ENCODE measurements at regions not wholly inside any gene's neighbourhood (a gene's known extent, or its start where the extent isn't known, plus 50 kb on each side); places are given as distances from the start of the nearest gene placed in this dataset.

GRCh38 chr3:7813365-7813764 lies 688.3 kb upstream of the LMCD1 start:
- no peak overlapping the region for H3K4me3 ChIP-seq (ENCODE audit: low read length in 3 of 3)
- no peaks in the 10 kb centered on the region for H3K27me3 ChIP-seq (ENCODE audit: control insufficient read depth, insufficient read depth, low read length)
- no peak for TF ChIP-seq CTCF (IDR thresholded peaks at IDR 0.05; ENCODE audit: borderline replicate concordance, extremely low read depth, insufficient read depth)
- no peak overlapping the region for H3K27ac ChIP-seq (ENCODE audit: low read depth in 2 of 2, low read length in 2 of 2)
- intact Hi-C loops (cut with DNase I) = no loop called here
- H3K9me3 ChIP-seq (ENCODE audit: control insufficient read depth in 2 of 3, insufficient read depth in 1 of 3, low read length in 3 of 3) = no peaks in the 10 kb centered on the region
- H3K36me3 ChIP-seq (ENCODE audit: control insufficient read depth in 2 of 3, insufficient read depth in 3 of 3, low read length in 3 of 3) = no peaks in the 10 kb centered on the region
- no peaks in the 10 kb centered on the region for H3K4me1 ChIP-seq (ENCODE audit: control insufficient read depth in 2 of 3, insufficient read depth in 2 of 3, low read depth in 1 of 3, low read length in 3 of 3)
- DNase-seq = no peak
- no peak for FAIRE-seq
- no peak overlapping the region for H3K9ac ChIP-seq (ENCODE audit: low read length in 3 of 3)

- no peak for DNase-seq
- H3K4me1 ChIP-seq (ENCODE audit: control insufficient read depth in 2 of 3, insufficient read depth in 2 of 3, low read depth in 1 of 3, low read length in 3 of 3) = no peaks in the 10 kb centered on the region
- no peaks in the 10 kb centered on the region for H3K27me3 ChIP-seq (ENCODE audit: control insufficient read depth, insufficient read depth, low read length)
- no peak for TF ChIP-seq CTCF (IDR thresholded peaks at IDR 0.05; ENCODE audit: borderline replicate concordance, extremely low read depth, insufficient read depth)
- intact Hi-C loops (cut with DNase I) = no loop called here
- H3K4me3 ChIP-seq (ENCODE audit: low read length in 3 of 3) = no peak overlapping the region
- no peak overlapping the region for H3K9ac ChIP-seq (ENCODE audit: low read length in 3 of 3)
- H3K36me3 ChIP-seq (ENCODE audit: control insufficient read depth in 2 of 3, insufficient read depth in 3 of 3, low read length in 3 of 3) = no peaks in the 10 kb centered on the region
- H3K9me3 ChIP-seq (ENCODE audit: control insufficient read depth in 2 of 3, insufficient read depth in 1 of 3, low read length in 3 of 3) = no peaks in the 10 kb centered on the region
- no peak for FAIRE-seq
- H3K27ac ChIP-seq (ENCODE audit: low read depth in 2 of 2, low read length in 2 of 2) = no peak overlapping the region
Measured at GRCh38 chr3:7817239-7817638, 684.4 kb upstream of the LMCD1 start.

- no peak for TF ChIP-seq CTCF (IDR thresholded peaks at IDR 0.05; ENCODE audit: borderline replicate concordance, extremely low read depth, insufficient read depth)
- peaks cover 0 to 12% (median 1%) of the 10 kb centered on the region in 3 donors for H3K9me3 ChIP-seq (ENCODE audit: control insufficient read depth in 2 of 3, insufficient read depth in 1 of 3, low read length in 3 of 3)
- FAIRE-seq (no peak), DNase-seq (no peak)
- no peaks in the 10 kb centered on the region for H3K36me3 ChIP-seq (ENCODE audit: control insufficient read depth in 2 of 3, insufficient read depth in 3 of 3, low read length in 3 of 3)
- no peaks in the 10 kb centered on the region for H3K27me3 ChIP-seq (ENCODE audit: control insufficient read depth, insufficient read depth, low read length)
- no peak overlapping the region for H3K27ac ChIP-seq (ENCODE audit: low read depth in 2 of 2, low read length in 2 of 2)
- intact Hi-C loops (cut with DNase I) = no loop called here
- H3K4me3 ChIP-seq (ENCODE audit: low read length in 3 of 3) = no peak overlapping the region
- H3K4me1 ChIP-seq (ENCODE audit: control insufficient read depth in 2 of 3, insufficient read depth in 2 of 3, low read depth in 1 of 3, low read length in 3 of 3) = no peaks in the 10 kb centered on the region
- H3K9ac ChIP-seq (ENCODE audit: low read length in 3 of 3) = no peak overlapping the region
Measured at GRCh38 chr3:7820969-7821368, 680.7 kb upstream of the LMCD1 start.

- no peaks in the 10 kb centered on the region for H3K27me3 ChIP-seq (ENCODE audit: control insufficient read depth, insufficient read depth, low read length)
- H3K27ac ChIP-seq (ENCODE audit: low read depth in 2 of 2, low read length in 2 of 2) = no peak overlapping the region
- intact Hi-C loops (cut with DNase I) = no loop called here
- DNase-seq (no peak), FAIRE-seq (peak; percentile 33)
- H3K9ac ChIP-seq (ENCODE audit: low read length in 3 of 3) = no peak overlapping the region
- no peak for TF ChIP-seq CTCF (IDR thresholded peaks at IDR 0.05; ENCODE audit: borderline replicate concordance, extremely low read depth, insufficient read depth)
- no peaks in the 10 kb centered on the region for H3K4me1 ChIP-seq (ENCODE audit: control insufficient read depth in 2 of 3, insufficient read depth in 2 of 3, low read depth in 1 of 3, low read length in 3 of 3)
- H3K36me3 ChIP-seq (ENCODE audit: control insufficient read depth in 2 of 3, insufficient read depth in 3 of 3, low read length in 3 of 3) = no peaks in the 10 kb centered on the region
- no peak overlapping the region for H3K4me3 ChIP-seq (ENCODE audit: low read length in 3 of 3)
- H3K9me3 ChIP-seq (ENCODE audit: control insufficient read depth in 2 of 3, insufficient read depth in 1 of 3, low read length in 3 of 3) = peaks cover 0 to 12% (median 1%) of the 10 kb centered on the region in 3 donors
Measured at GRCh38 chr3:7821858-7822257, 679.8 kb upstream of the LMCD1 start.

Measured in kidney (tissue), 13 donors.